WERI-Rb-1 (cell line): ENCODE measurements at regions not wholly inside any gene's neighbourhood (a gene's known extent, or its start where the extent isn't known, plus 50 kb on each side); places are given as distances from the start of the nearest gene placed in this dataset.

Source experiments
- DNase-seq: peaks from one replicate; pipeline ENCODE4 v3.0.0-alpha.2; 2020
- H3K27ac ChIP-seq: fragments of 250-450 bp; sonication (Bioruptor Pico); 2 replicates; pipeline ENCODE4 v1.5.1; 2020; ENCODE audit warnings: mild to moderate bottlenecking, moderate library complexity
- H3K27me3 ChIP-seq: fragments of 250-450 bp; sonication (Bioruptor Pico); 2 replicates; pipeline ENCODE4 v1.5.1; 2021; ENCODE audit warnings: mild to moderate bottlenecking, low read depth, moderate library complexity; ENCODE audit not compliant: insufficient read depth, severe bottlenecking
- H3K36me3 ChIP-seq: fragments of 250-450 bp; sonication (Bioruptor Pico); 2 replicates; pipeline ENCODE4 v1.5.1; 2020; ENCODE audit warnings: mild to moderate bottlenecking, moderate library complexity
- H3K4me3 ChIP-seq: 2 replicates; pipeline ENCODE4 v1.5.1; 2011; ENCODE audit warnings: low read depth, mild to moderate bottlenecking, control low read depth, low read length
- H3K9me3 ChIP-seq: fragments of 250-450 bp; sonication (Bioruptor Pico); 2 replicates; pipeline ENCODE4 v1.5.1; 2021; ENCODE audit warnings: mild to moderate bottlenecking, moderate library complexity; ENCODE audit not compliant: severe bottlenecking
- TF ChIP-seq, protein P1 (sequence below): IDR thresholded peaks from 2 replicates; pipeline ENCODE4 v1.5.1; 2011; ENCODE audit warnings: low read depth, mild to moderate bottlenecking, control low read depth, inconsistent platforms, low read length

GRCh38 chr2:173644146-173644545, 289.5 kb downstream of the CDCA7 start:
- TF ChIP-seq, protein P1, sequence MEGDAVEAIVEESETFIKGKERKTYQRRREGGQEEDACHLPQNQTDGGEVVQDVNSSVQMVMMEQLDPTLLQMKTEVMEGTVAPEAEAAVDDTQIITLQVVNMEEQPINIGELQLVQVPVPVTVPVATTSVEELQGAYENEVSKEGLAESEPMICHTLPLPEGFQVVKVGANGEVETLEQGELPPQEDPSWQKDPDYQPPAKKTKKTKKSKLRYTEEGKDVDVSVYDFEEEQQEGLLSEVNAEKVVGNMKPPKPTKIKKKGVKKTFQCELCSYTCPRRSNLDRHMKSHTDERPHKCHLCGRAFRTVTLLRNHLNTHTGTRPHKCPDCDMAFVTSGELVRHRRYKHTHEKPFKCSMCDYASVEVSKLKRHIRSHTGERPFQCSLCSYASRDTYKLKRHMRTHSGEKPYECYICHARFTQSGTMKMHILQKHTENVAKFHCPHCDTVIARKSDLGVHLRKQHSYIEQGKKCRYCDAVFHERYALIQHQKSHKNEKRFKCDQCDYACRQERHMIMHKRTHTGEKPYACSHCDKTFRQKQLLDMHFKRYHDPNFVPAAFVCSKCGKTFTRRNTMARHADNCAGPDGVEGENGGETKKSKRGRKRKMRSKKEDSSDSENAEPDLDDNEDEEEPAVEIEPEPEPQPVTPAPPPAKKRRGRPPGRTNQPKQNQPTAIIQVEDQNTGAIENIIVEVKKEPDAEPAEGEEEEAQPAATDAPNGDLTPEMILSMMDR: no peak
- no peaks in the 10 kb centered on the region for H3K27me3 ChIP-seq
- H3K36me3 ChIP-seq: no peaks in the 10 kb centered on the region
- no peaks in the 10 kb centered on the region for H3K9me3 ChIP-seq
- no peak for DNase-seq
- no peak overlapping the region for H3K27ac ChIP-seq
- H3K4me3 ChIP-seq: no peak overlapping the region

DNA sequence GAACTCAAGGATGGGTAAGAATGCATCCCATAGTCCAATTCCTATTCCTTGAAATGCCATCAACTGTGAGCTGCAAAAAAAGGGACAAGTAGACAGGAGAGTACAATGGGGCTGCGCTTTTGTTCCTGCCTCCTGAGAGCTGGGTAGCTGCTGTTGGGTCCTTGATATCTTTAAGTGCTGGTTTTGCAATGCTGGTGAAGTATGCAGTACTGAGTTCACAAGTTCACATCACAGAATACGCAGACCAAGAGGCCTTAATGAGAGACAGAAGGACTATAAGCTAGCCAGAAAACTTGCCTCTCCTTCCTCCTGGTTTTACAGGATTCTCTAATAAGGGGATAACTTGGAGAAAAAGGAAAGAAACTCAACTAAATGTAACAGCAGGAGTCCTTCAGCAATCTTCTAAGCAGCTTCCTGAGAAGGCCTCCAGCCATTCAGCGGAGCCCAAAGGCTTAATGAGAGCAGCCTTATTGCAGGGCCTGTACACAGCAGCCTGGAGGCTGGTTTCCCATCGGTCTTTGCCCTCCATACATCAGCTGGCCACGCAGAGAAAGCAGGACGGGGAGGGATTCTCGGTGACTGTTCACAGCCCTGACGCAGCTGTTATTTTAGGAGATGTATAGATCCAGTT, 293.1 kb downstream of the CDCA7 start:
- DNase-seq: no peak
- TF ChIP-seq, protein P1: no peak
- no peaks in the 10 kb centered on the region for H3K27me3 ChIP-seq
- H3K36me3 ChIP-seq: no peaks in the 10 kb centered on the region
- H3K4me3 ChIP-seq: no peak overlapping the region
- no peaks in the 10 kb centered on the region for H3K9me3 ChIP-seq
- no peak overlapping the region for H3K27ac ChIP-seq

- TF ChIP-seq, protein P1: no peak
- H3K4me3 ChIP-seq: no peak overlapping the region
- no peak overlapping the region for H3K27ac ChIP-seq
- H3K9me3 ChIP-seq: no peaks in the 10 kb centered on the region
- no peaks in the 10 kb centered on the region for H3K36me3 ChIP-seq
- no peaks in the 10 kb centered on the region for H3K27me3 ChIP-seq
- no peak for DNase-seq
Observed at GRCh38 chr2:173648816-173649215, 294.1 kb downstream of the CDCA7 start.

DNA sequence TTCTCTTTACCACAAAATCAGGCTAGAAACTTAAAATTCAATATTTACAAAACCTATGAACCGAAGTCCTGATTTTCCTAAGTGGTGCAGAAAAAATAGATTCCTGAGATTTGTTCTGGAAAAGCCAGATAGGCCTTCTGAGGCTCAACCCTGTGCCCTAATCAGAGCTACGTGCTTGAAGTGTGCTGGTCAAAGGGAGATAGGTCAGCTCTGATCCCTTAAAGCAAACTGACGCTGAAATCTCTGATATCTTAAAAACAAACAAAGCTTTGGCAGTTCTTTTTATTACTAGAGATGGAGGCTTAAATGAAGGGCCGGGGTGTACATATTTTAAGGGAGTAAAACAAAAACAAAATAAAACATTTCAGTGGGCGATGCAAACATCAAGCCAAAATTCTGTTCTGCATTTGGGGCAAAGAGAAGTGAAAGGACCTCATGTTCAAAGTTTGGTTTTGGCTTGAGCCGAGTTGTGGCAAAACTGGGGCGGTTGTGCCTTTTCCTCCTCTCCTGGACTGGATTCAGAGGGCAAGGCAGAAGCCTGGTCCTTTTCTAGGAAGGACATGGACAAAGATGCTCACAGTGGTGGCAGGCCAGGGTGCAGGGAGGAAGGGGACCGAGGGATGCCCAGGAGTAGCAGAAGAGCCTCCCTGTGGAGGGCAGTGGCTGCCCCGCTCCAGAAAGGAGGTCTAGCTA, 295.0 kb downstream of the CDCA7 start:
- no peak overlapping the region for H3K4me3 ChIP-seq
- TF ChIP-seq, protein P1: no peak
- H3K27me3 ChIP-seq: no peaks in the 10 kb centered on the region
- DNase-seq: no peak
- no peak overlapping the region for H3K27ac ChIP-seq
- H3K9me3 ChIP-seq: no peaks in the 10 kb centered on the region
- no peaks in the 10 kb centered on the region for H3K36me3 ChIP-seq

GRCh38 chr2:173651891-173652290, 297.2 kb downstream of the CDCA7 start:
- Histone ChIP-seq H3K36me3 (no peaks in the 10 kb centered on the region), H3K4me3 (no peak overlapping the region)
- TF ChIP-seq, protein P1: no peak

More at GRCh38 chr2:173651891-173652290, 297.2 kb downstream of the CDCA7 start:
- Histone ChIP-seq H3K27ac (no peak overlapping the region), H3K9me3 (no peaks in the 10 kb centered on the region), H3K27me3 (no peaks in the 10 kb centered on the region)
- no peak for DNase-seq
